Central memory CD4-positive, alpha-beta T cell (primary cell): ENCODE measurements at regions not wholly inside any gene's neighbourhood (a gene's known extent, or its start where the extent isn't known, plus 50 kb on each side); places are given as distances from the start of the nearest gene placed in this dataset.
"Not testable (repeated sequence)": the region's sequence is repeated elsewhere in the genome, so short reads cannot be mapped to it uniquely, and the experiment has no call there.

Experiments
- DNase-seq: peaks from one replicate; pipeline ENCODE4 v3.0.0; 2022

GRCh38 chr13:44024167-44024845, 144.6 kb downstream of the LACC1 start:
- DNase-seq, result no peak

- no peak for DNase-seq
Measured at GRCh38 chr13:44024846-44025195, 145.1 kb downstream of the LACC1 start.

DNA sequence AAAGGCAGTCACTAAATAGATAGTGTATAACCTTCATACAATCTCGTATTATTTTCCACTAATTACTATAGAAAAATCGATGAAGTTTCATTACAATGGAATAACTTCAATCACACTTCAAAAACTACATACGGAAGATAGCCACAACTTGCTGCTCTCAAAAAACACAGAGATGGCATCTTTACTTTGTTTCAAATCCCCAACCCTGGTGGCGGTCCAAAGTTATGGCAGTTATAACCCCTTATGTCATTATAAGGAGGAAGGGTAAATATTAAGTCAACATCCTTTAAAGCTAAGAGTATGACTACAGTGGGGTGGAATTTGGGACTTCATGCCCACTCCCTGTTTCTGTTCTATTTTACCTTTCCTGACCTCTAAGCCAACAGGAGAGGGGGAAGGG, 146.5 kb downstream of the LACC1 start:
- DNase-seq, result no peak

DNA sequence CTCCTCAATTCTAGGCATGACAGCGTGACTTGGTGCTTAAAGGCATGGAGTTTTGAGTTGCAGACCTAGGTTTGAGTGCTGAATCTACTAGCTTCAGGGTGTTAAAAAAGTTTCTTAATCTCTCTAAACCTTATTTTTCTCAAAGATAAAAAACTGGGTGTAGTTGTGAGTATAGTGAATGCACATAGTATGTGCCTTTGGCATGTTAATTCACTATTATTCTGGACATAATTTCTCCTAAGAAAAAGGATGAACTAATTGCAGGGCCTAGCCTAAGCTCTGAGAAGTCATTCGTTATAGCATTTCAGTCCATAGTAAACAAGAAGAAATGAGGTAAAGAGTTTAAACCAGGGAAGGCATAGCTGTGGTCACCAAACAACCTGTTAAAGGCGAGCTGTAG, 149.0 kb downstream of the LACC1 start:
- DNase-seq, result no peak

DNA sequence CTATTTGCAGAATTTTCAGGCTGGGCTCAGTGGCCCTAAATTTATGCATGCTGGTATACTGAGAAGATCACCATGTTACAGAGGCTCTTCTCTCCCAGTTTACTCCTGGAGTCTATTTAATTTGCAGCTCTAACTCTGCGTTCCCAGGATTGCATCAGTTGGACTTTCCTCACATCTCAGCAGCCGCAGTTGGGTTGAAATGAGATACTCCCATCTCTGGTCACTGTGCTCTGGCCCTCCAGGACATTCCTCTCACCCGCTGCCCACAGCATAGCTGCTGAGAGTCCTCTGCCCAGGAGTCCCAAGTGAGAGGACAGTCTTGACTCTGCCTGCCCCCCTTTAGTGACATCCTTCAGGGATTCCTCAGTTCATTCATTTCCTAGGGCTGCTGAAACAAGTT, 150.9 kb downstream of the LACC1 start:
- DNase-seq, result no peak

DNA sequence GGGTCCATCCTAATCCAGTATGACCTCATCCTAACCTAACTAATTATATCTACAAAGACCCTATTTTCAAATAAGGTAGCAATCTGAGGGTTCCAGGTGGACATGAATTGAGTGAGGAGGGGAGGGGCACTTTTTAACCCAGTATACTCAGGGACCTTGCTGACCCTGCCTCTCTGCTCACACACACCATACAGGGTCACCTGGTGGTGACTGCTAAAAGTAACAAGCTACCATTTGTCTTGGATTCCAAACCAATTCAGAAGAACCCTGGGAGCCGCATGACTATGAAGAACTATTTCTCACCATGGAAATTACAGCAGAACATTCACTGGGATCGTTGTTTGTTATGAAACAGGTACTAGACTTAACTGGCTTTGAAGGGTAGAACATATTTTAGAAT, 151.9 kb downstream of the LACC1 start:
- DNase-seq, result no peak

- DNase-seq, result no peak
Measured at GRCh38 chr13:44032802-44033201, 153.1 kb downstream of the LACC1 start.

DNA sequence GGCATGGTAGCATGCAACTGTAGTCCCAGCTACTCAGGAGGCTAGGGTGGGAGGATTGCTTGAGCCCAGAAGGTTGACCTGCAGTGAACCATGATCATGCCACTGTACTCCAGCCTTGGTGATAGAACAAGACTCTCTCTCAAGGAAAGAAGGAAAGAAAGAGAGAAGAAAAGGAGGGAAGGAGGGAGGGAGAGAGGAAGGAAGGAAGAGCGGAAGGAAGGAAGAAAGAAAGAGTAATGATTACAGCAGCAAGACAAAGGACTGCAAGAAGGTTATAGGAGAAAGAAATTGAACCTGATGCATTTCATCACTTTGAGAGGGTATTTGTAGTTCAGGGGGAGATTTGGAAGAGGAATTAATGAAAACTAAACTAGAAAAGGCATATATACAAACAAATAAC, 155.7 kb downstream of the LACC1 start:
- DNase-seq, result no peak

- DNase-seq, result no peak
Measured at GRCh38 chr13:44040070-44040817, 160.5 kb downstream of the LACC1 start.

DNA sequence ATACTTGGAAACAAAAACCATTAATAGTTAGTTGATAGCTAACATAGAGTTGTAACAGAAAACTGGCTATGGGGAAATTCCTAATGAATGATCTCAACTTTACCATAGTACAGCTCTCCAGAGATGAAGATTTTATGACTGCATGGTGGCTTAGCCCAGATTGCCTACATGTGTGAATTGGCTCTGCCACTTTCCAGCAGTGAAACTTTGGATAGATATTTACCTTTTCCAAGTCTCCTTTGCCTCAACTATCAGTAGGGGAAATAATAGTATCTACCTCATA, 161.1 kb downstream of the LACC1 start:
- no peak for DNase-seq

GRCh38 chr13:44044547-44045179, 165.0 kb downstream of the LACC1 start:
- DNase-seq, result no peak

DNA sequence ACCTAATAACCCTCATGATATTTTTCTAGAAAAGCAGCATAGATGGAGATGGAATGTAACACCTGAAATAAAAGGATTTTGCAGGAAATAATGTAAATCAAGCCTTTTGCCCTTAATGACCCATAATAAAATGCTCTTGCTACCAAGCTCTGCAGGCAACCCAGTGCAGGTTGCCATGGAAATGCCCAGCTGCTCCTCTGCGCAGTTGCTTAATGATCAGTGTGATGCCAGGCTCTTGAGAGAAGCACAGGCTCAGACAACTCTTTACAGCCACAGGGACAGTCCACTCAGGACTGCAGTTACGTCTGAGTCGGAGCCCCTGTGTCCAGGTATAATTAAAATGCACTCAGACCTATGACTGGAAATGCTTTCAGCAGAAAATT, 165.5 kb downstream of the LACC1 start:
- no peak for DNase-seq

DNA sequence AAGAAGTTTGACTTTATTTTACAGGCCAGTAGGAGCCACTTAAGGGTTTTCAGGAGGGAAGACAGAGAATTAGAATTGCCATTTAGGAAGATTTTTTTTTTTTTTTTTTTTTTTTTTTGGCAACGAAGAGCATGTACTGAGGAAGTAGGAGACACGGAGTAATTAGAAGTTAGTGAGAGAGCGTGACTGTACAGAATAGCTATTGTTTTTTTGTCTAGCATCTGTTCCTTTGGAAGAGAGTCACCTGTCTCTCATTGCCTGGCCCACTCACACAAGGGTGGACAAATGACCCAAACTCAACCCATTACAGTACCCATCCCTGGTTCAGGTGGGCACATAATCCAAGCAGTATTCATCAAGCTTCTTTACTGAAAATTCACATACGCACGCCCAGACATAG, 166.7 kb downstream of the LACC1 start:
- DNase-seq, result no peak

DNA sequence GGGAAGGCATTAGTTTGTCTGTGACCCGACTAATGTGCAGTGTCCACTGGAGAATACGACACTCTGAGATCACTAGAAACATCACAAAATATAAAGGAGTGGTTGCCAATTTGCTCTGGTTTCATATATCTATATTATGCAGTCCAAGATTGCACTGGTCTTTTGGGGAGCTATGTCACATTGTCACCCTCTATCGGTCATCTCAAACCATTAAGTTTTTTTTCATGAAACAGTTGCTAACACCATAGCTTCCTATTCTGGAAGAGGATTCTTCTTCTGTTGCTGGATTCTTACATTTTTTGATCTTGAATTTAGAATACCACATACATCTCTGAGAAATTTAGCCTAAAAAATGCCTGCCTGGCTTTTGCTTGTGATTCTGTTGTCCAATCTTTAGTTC, 168.6 kb downstream of the LACC1 start:
- DNase-seq, result no peak

DNA sequence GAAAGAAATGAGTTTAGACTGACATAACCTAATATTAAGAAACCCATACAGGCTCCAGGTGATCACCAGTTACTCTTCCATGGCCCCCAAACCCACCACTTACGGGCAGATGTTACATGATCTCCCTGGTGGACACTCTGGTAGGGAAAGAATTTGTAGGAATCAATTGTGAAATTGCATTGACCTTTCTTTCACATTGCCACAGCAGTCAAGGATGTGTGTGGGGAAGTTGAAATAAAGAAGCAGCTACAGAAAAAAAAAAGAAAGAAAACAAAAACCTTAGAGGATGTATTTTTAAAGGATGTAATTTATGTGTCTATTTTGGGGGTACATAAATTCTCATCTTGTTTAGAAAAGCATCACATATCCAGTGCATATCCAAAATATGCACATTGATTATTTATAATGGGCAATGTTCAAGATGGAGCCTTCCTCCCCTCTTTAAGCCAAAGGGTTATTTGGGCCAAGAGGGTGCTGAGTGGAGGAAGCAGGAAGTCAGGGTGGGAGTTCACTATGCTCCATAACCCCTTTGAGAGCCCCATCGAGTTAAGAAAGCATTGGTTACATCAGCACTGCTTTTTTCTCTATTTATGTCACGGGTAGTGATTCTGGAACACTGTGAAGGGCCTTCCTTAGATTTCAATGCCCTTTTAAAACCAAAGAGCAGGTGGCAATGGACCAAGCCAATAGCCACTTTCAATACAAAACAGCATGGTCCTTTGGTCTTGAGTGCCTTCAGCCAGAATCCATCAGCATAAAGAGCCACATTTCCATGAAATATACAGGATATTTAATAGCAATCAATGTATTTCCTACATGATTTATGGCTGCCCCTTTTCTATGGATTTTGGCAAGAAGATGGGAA, 169.6 kb downstream of the LACC1 start:
- DNase-seq, result no peak

DNA sequence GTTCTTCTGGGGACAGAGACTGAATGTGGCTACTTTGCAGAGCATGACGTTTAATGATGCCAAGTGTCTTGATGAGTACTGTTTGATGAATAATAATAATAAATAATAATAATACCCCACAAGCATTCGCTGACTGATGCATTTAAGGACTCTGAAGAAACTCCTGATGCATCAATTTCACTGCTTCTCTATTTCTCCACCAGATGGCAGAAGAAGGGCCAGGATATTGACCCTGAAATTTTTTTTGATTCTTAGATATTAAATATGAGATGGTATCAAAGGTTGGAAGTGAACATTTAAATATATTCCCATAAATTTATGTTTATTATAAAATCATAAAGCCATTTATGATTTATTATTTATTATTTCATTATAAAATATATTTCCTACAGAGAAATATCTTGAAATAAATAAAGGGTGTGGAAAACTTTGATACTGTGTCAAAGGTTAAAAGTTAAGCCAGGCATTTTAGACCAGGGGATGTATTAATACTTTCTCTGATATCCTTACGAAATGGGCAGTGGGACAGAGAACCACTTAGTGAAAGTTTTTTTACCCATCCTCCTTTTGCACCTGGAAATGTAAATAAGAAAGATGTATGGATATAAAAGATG, 170.9 kb downstream of the LACC1 start:
- peak; percentile 18 for DNase-seq

- no peak for DNase-seq
Measured at GRCh38 chr13:44051405-44051804, 171.7 kb downstream of the LACC1 start.

GRCh38 chr13:44051918-44052675, 172.4 kb downstream of the LACC1 start:
- no peak for DNase-seq

- no peak for DNase-seq
Measured at GRCh38 chr13:44052780-44053184, 173.1 kb downstream of the LACC1 start.

- DNase-seq, result no peak
Measured at GRCh38 chr13:44053208-44053607, 173.5 kb downstream of the LACC1 start.

- no peak for DNase-seq
Measured at GRCh38 chr13:44054525-44054924, 174.8 kb downstream of the LACC1 start.

GRCh38 chr13:44055681-44056080, 176.0 kb downstream of the LACC1 start:
- DNase-seq, result not testable (repeated sequence)
